Neutrophil (primary cell): ENCODE measurements at regions not wholly inside any gene's neighbourhood (a gene's known extent, or its start where the extent isn't known, plus 50 kb on each side); places are given as distances from the start of the nearest gene placed in this dataset.

Experiments used
- H3K27ac ChIP-seq: fragments of 200-600 bp; sonication (generic); 2 replicates; pipeline ENCODE4 v1.5.1; 2016; ENCODE audit warnings: mild to moderate bottlenecking, moderate library complexity
- H3K27me3 ChIP-seq: fragments of 200-600 bp; sonication (generic); 2 replicates; pipeline ENCODE4 v1.6.0; 2016; ENCODE audit warnings: mild to moderate bottlenecking
- H3K36me3 ChIP-seq: fragments of 200-600 bp; sonication (generic); 2 replicates; pipeline ENCODE4 v1.5.1; 2017
- H3K4me1 ChIP-seq, 2 experiments: fragments of 200-600 bp in 1 of 2; sonication (generic) in 1 of 2; 1 replicate in 1 of 2; 2 replicates in 1 of 2; pipeline versions ENCODE4 v1.5.1 to v1.6.1; 2013 to 2016; ENCODE audit warnings: low read depth in 1 of 2, low read length in 1 of 2, mild to moderate bottlenecking in 1 of 2, moderate library complexity in 1 of 2; ENCODE audit not compliant: control insufficient read depth in 1 of 2, insufficient read depth in 1 of 2
- H3K4me3 ChIP-seq, 2 experiments: fragments of 200-600 bp in 1 of 2; sonication (generic) in 1 of 2; 1 replicate in 1 of 2; 2 replicates in 1 of 2; pipeline ENCODE4 v1.5.1; 2013 to 2016; ENCODE audit warnings: low read depth in 1 of 2, low read length in 1 of 2, mild to moderate bottlenecking in 1 of 2, moderate library complexity in 1 of 2
- H3K9me3 ChIP-seq: fragments of 200-600 bp; sonication (generic); 2 replicates; pipeline ENCODE4 v1.5.1; 2016
- CTCF ChIP-seq: fragments of 200-600 bp; sonication (generic); IDR thresholded peaks from 2 replicates; pipeline ENCODE4 v1.5.1; 2016; ENCODE audit warnings: antibody characterized with exemption

- H3K36me3 ChIP-seq, result no peaks in the 10 kb centered on the region
- no peaks in the 10 kb centered on the region for H3K4me1 ChIP-seq
- no peak overlapping the region for H3K4me3 ChIP-seq
- no peak for TF ChIP-seq CTCF
- no peak overlapping the region for H3K27ac ChIP-seq
- no peaks in the 10 kb centered on the region for H3K9me3 ChIP-seq
- H3K27me3 ChIP-seq, result no peaks in the 10 kb centered on the region
Observed at GRCh38 chr9:119795395-119795794, 426.2 kb upstream of the BRINP1 start.

DNA sequence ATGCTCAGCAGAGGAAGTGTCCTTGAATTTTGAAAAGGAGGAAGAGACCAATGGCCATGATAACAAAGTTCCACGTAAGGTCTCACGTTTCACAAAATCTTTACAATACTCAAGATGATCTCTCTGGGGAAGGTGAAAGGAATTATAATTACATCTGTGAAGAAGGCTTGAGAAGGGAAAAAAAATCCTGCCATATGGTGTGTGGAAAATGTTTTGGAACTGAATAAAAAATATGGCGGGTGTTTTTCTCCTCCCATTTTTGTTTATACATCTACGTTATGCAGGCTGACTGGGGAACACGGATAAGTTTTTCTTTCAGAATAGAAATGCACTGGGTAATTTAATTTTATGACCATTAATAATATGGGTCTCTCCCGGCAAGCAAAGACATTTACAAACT is 425.6 kb upstream of the BRINP1 start:
- Histone ChIP-seq H3K9me3 (no peaks in the 10 kb centered on the region), H3K4me3 (no peak overlapping the region)
- TF ChIP-seq CTCF, result no peak

DNA sequence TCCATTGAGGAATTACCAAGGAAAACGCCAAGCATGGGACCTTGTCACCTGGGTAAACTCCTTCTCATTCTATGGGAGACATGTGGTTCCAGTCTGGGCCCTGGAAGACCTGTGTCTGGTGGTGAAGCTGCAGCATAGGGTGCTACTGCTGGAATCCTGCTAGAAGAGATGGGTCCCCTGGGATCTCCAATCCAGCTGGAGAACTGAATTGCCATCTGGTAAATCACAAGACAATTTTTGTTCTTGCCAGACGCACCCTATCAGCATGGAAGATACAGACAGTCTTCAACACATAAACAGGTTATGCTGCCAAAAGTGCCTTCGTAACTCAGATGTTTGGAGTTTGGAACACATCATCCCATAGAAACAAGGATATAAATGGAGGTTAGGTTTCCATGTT is 424.0 kb upstream of the BRINP1 start:
- no peak overlapping the region for H3K4me3 ChIP-seq
- no peaks in the 10 kb centered on the region for H3K4me1 ChIP-seq
- H3K27ac ChIP-seq, result no peak overlapping the region
- H3K36me3 ChIP-seq, result no peaks in the 10 kb centered on the region
- no peak for TF ChIP-seq CTCF
- no peaks in the 10 kb centered on the region for H3K9me3 ChIP-seq
- no peaks in the 10 kb centered on the region for H3K27me3 ChIP-seq

More for the DNA sequence above, 425.6 kb upstream of the BRINP1 start:
- Histone ChIP-seq H3K4me1 (no peaks in the 10 kb centered on the region), H3K36me3 (no peaks in the 10 kb centered on the region), H3K27me3 (no peaks in the 10 kb centered on the region), H3K27ac (no peak overlapping the region)

GRCh38 chr9:119792242-119792641 is 423.0 kb upstream of the BRINP1 start:
- Histone ChIP-seq H3K27me3 (no peaks in the 10 kb centered on the region), H3K4me3 (no peak overlapping the region), H3K9me3 (no peaks in the 10 kb centered on the region), H3K36me3 (no peaks in the 10 kb centered on the region), H3K27ac (no peak overlapping the region), H3K4me1 (no peaks in the 10 kb centered on the region)
- no peak for TF ChIP-seq CTCF

DNA sequence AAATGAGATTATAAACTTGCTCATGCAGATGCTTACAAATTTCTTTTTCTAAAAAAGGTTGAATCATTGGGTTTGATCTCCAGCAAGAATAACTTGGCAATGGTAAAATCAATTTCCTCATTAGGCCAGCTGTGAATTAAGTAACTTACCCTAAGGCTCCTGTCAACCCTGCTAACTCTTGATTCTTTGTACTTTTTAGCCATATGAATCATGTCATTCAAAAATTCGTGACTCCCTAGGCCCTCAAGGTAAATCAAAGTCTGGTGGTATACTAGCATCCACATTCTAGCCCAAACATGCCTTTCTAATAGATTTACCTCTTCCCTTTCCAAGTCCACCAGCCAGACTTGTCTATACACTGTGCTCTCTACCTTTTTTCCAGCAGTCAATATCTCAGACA is 420.8 kb upstream of the BRINP1 start:
- Histone ChIP-seq H3K36me3 (no peaks in the 10 kb centered on the region), H3K4me3 (no peak overlapping the region), H3K27ac (no peak overlapping the region), H3K9me3 (no peaks in the 10 kb centered on the region), H3K27me3 (no peaks in the 10 kb centered on the region), H3K4me1 (no peaks in the 10 kb centered on the region)
- TF ChIP-seq CTCF, result no peak

GRCh38 chr9:119788921-119789320 is 419.7 kb upstream of the BRINP1 start:
- no peak for TF ChIP-seq CTCF
- Histone ChIP-seq H3K9me3 (no peaks in the 10 kb centered on the region), H3K36me3 (no peaks in the 10 kb centered on the region), H3K27me3 (no peaks in the 10 kb centered on the region), H3K27ac (no peak overlapping the region), H3K4me1 (no peaks in the 10 kb centered on the region), H3K4me3 (no peak overlapping the region)
